Right lobe of liver (tissue), 6 donors: ENCODE measurements at regions not wholly inside any gene's neighbourhood (a gene's known extent, or its start where the extent isn't known, plus 50 kb on each side); places are given as distances from the start of the nearest gene placed in this dataset.
"Not testable (repeated sequence)": the region's sequence is repeated elsewhere in the genome, so short reads cannot be mapped to it uniquely, and the experiment has no call there.

Experiments used
- ATAC-seq, 4 donors: fragments of 200-7000 bp; cut with Tn5 transposase; one replicate each; pipeline ENCODE4 v1.9.1; 2020; ENCODE audit warnings: mild to moderate bottlenecking in 4 of 4, moderate library complexity in 4 of 4
- DNase-seq, 3 donors: peaks; one replicate each; pipeline ENCODE4 v3.0.0-alpha.2; 2020
- H3K27ac ChIP-seq, 3 donors: fragments of 200-600 bp; one replicate each; pipeline ENCODE4 v1.8.0; 2022
- H3K27me3 ChIP-seq, 2 donors: fragments of 200-600 bp; one replicate each; pipeline ENCODE4 v1.8.0; 2022
- H3K36me3 ChIP-seq, 4 donors: fragments of 200-600 bp; sonication (generic) in 1 of 4; one replicate each; pipeline versions ENCODE4 v1.5.1 to v1.8.0; 2017 to 2022; ENCODE audit warnings: control low read depth in 1 of 4
- H3K4me1 ChIP-seq, 4 donors: fragments of 200-600 bp; sonication (generic) in 1 of 4; one replicate each; pipeline versions ENCODE4 v1.5.1 to v1.8.0; 2017 to 2022; ENCODE audit warnings: control low read depth in 1 of 4
- H3K4me3 ChIP-seq, 3 donors: fragments of 200-600 bp; one replicate each; pipeline ENCODE4 v1.8.0; 2022
- H3K9me3 ChIP-seq, 4 donors: fragments of 200-600 bp; sonication (generic) in 1 of 4; one replicate each; pipeline versions ENCODE4 v1.5.1 to v1.8.0; 2017 to 2022; ENCODE audit warnings: control low read depth in 1 of 4
- POLR2A ChIP-seq: fragments of 450-650 bp; IDR thresholded peaks from one replicate; pipeline ENCODE4 v1.6.1; 2017; ENCODE audit warnings: antibody characterized with exemption, mild to moderate bottlenecking
- WGBS: methylation state at CpG from one replicate; pipeline ENCODE4 v1.1.6; 2018; ENCODE audit warnings: low coverage, low lambda C conversion rate; ENCODE audit not compliant: insufficient coverage; ENCODE audit errors: missing lambda C conversion rate; 5-methylcytosine and 5-hydroxymethylcytosine counted together
- intact Hi-C, 2 donors: fragments of 100-400 bp; cut with DNase I; formaldehyde crosslinking; loops; one replicate each; pipeline versions ENCODE4 v1.11.2 to v1.14.1; 2022
- TF ChIP-seq, protein P1 (sequence below), 4 donors: fragments of 200-600 bp in 3 of 4; fragments of 450-650 bp in 1 of 4; IDR thresholded peaks; one replicate each; pipeline versions ENCODE4 v1.5.1 to v1.8.0; 2016 to 2022; ENCODE audit warnings: antibody characterized with exemption in 4 of 4, mild to moderate bottlenecking in 2 of 4
- donor health status: DM: no; HTN: yes; CAD: no.
- donor health status: DM: no; HTN: no; CAD: no.
- donor health status: DM: no; HTN: no; CAD: no.
- donor health status: DM: no; HTN: yes; CAD: no.
- donor health status: DM: no; HTN: yes; CAD: no.

DNA sequence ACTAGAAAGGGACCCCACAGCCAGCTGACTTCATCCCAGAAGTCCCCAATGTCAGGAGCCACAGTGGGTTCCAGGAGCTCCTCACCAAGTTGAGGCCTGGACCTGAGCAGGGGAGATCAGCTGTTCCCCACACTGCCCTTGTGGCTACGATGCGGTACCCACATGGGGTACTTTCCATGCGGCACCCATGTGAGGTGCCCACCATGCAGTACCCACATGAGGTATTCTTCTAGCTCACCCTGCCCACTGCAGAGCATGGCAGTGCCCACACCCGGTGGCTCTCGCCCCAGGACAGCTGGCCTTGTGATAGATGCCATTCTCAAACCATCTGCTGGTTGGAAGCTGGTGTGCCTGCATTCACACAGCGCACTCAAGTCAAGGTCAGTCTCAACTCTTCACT, 136.3 kb upstream of the PDE1C start:
- DNase-seq (no peak), ATAC-seq (no peak)
- H3K4me1 ChIP-seq = no peaks in the 10 kb centered on the region
- no peak overlapping the region for H3K4me3 ChIP-seq
- no peaks in the 10 kb centered on the region for H3K27me3 ChIP-seq
- H3K36me3 ChIP-seq = no peaks in the 10 kb centered on the region
- WGBS = 83% methylated on average over 1 of the region's 6 CpGs
- TF ChIP-seq, protein P1, sequence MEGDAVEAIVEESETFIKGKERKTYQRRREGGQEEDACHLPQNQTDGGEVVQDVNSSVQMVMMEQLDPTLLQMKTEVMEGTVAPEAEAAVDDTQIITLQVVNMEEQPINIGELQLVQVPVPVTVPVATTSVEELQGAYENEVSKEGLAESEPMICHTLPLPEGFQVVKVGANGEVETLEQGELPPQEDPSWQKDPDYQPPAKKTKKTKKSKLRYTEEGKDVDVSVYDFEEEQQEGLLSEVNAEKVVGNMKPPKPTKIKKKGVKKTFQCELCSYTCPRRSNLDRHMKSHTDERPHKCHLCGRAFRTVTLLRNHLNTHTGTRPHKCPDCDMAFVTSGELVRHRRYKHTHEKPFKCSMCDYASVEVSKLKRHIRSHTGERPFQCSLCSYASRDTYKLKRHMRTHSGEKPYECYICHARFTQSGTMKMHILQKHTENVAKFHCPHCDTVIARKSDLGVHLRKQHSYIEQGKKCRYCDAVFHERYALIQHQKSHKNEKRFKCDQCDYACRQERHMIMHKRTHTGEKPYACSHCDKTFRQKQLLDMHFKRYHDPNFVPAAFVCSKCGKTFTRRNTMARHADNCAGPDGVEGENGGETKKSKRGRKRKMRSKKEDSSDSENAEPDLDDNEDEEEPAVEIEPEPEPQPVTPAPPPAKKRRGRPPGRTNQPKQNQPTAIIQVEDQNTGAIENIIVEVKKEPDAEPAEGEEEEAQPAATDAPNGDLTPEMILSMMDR (IDR thresholded peaks at IDR 0.05) = no peak
- no peak for TF ChIP-seq POLR2A
- no peak overlapping the region for H3K27ac ChIP-seq
- H3K9me3 ChIP-seq = no peaks in the 10 kb centered on the region
- intact Hi-C loops = loop anchor here in 1 of 2 donors (10.0 kb wide), 2 partner anchors 268 to 462 kb away; no protein-coding TSS in a partner anchor

DNA sequence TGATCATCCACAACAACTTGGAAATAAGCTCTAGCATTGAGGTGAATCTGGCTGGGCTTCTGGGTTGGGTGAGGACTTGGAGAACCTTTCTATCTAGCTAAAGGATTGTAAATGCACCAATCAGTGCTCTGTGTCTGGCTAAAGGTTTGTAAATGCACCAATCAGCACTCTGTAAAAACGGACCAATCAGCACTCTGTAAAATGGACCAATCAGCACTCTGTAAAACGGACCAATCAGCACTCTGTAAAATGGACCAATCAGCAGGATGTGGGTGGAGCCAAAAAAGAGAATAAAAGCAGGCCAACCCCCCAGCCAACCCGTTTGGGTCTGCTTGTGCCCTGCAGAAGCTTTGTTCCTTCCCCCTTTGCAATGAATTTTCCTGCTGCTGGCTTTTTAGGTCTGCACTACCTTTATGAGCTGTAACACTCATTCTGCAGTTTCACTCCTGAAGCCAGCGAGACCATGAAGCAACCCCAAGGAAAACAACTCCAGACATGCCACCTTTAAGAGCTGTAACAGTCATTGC, 135.2 kb upstream of the PDE1C start:
- not testable (repeated sequence) for H3K27me3 ChIP-seq, H3K27ac ChIP-seq, H3K36me3 ChIP-seq, H3K4me1 ChIP-seq, ATAC-seq, DNase-seq, H3K9me3 ChIP-seq, H3K4me3 ChIP-seq
- WGBS = 38% methylated on average over 4 of the region's 4 CpGs
- intact Hi-C loops = loop anchor here in 1 of 2 donors (10.0 kb wide), 2 partner anchors 269 to 461 kb away; no protein-coding TSS in a partner anchor

- DNase-seq = peak in 1 of 3 donors; percentile 28
- H3K4me1 ChIP-seq = no peaks in the 10 kb centered on the region
- H3K27ac ChIP-seq = no peak overlapping the region
- no peak overlapping the region for H3K4me3 ChIP-seq
- TF ChIP-seq, protein P1 (IDR thresholded peaks at IDR 0.05) = peak; percentile 43 to 52 (median 46)
- no peak for TF ChIP-seq POLR2A
- no peaks in the 10 kb centered on the region for H3K9me3 ChIP-seq
- intact Hi-C loops = loop anchor here in 1 of 2 donors (10.0 kb wide), 2 partner anchors 270 to 460 kb away; no protein-coding TSS in a partner anchor
- H3K27me3 ChIP-seq = no peaks in the 10 kb centered on the region
- H3K36me3 ChIP-seq = no peaks in the 10 kb centered on the region
- ATAC-seq = peak; percentile 72 to 94 (median 84)
- 16% methylated on average over 9 of the region's 9 CpGs for WGBS
These were observed 134.3 kb upstream of the PDE1C start for GRCh38 chr7:32204361-32205018.

DNA sequence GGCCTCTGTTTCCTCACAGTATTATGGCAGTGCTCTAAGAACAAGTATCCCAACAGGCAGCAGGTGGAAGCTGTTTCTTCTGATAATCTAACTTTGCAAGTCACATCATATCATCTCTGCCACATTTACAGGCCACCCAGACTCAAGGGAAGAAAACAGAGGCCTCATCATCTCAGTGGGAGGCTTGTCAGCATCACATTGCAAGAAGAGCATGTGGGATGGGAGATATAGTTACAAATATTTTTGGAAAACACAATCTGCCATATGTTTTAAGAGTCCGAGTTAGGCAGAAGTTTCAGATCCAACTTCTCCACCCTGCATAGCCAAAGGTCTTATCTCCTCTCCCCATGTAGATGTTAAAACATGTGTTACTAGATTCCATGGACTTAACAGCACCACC, 130.4 kb upstream of the PDE1C start:
- no peak overlapping the region for H3K27ac ChIP-seq
- no peak overlapping the region for H3K4me3 ChIP-seq
- H3K9me3 ChIP-seq = no peaks in the 10 kb centered on the region
- no peaks in the 10 kb centered on the region for H3K4me1 ChIP-seq
- no peaks in the 10 kb centered on the region for H3K27me3 ChIP-seq
- H3K36me3 ChIP-seq = no peaks in the 10 kb centered on the region
- intact Hi-C loops = loop anchor here in 1 of 2 donors (10.0 kb wide), 2 partner anchors 274 to 456 kb away; no protein-coding TSS in a partner anchor
- ATAC-seq (no peak), DNase-seq (no peak)
- 86% methylated on average over 1 of the region's 1 CpG for WGBS
- TF ChIP-seq POLR2A = no peak
- TF ChIP-seq, protein P1 (IDR thresholded peaks at IDR 0.05) = no peak

- Histone ChIP-seq H3K27ac (no peak overlapping the region), H3K4me3 (no peak overlapping the region), H3K27me3 (no peaks in the 10 kb centered on the region), H3K4me1 (no peaks in the 10 kb centered on the region), H3K36me3 (no peaks in the 10 kb centered on the region), H3K9me3 (no peaks in the 10 kb centered on the region)
- TF ChIP-seq, protein P1 (IDR thresholded peaks at IDR 0.05) = no peak
- TF ChIP-seq POLR2A = no peak
- intact Hi-C loops = no loop called here
- no peak for DNase-seq
- ATAC-seq = no peak
These were observed 124.3 kb upstream of the PDE1C start for GRCh38 chr7:32194537-32194936.
